Renal cortical epithelial cell (primary cell): ENCODE measurements at regions not wholly inside any gene's neighbourhood (a gene's known extent, or its start where the extent isn't known, plus 50 kb on each side); places are given as distances from the start of the nearest gene placed in this dataset.

Experiments
- DNase-seq: peaks from one replicate; pipeline ENCODE4 v3.0.0-alpha.2; 2011; ENCODE audit warnings: low read depth

DNA sequence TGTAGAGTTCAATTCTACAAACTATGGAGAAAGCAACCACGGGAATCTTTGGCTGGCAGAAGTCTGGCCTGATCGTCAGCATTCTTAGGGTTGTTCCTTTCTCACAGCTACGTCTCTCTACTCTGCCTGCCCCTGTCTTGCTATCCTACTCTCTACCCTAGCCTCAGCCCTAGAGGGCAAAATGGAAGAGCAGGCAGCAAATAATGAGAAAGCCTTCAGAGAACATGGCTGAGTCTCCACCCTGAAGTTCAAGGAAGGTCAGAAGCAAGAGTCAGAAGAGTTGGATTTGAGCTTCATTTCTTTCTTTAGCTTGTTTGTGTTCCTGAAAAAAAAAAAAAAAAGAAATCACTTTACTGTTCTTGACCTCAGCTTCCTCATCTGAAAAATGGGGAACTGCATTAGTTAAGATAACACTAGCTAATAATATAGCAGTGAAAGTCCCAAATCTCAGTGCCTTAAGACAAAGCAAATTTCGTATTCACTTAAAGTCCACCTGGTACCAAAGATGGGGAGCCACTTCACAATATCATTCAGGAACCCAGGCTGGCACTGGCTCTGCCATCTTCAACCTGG is 50.2 kb upstream of the CCND2 start:
- DNase-seq, result no peak

DNA sequence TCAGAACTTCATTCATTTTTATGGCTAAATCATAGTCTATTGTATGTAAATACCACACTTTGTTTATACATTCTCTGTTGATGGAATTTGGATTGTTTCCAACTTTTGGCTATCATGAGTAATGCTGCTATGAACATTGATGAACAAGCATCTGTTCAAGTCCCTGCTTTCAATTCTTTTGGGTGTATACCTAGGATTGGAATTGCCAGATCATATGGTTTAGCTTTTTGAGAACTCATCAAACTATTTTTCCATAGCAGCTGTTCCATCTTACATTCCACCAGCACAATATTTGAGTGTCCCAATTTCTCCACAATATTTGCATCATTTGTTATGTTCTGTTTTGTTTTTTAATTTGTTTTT is 52.3 kb upstream of the CCND2 start:
- peak; percentile 0 for DNase-seq

DNA sequence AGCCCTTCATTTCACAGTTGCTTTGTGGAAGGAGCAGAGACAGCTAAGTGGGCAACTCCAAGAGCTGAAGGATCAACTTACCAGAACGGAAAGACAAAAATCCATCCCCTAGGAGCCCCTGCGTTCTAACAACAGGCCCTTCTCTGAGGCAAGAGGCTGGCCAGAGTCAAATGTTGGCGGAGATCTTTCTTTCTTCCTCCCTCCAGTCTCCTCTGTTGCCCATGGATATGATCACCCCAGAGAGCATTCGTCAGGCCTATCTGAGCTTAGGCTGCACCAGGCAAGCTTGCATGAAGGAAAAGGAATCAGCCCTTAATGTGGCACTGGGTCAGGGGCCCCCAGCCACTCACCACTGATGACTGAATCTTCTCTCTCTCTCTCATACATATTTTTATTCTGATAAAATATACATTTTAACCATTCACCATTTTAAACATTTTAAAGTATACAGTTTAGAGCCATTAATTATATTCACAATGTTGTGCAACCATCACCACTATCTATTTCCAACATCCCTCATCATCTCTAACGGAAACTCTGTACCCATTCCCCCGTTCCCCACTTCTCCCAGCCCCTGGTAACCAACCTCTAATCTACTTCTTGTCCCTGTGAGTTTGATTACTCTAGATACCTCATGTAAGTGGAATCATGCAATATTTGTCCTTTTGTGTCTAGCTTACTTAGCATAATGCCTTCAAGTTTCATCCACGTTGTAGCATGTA is 52.9 kb upstream of the CCND2 start:
- no peak for DNase-seq

DNA sequence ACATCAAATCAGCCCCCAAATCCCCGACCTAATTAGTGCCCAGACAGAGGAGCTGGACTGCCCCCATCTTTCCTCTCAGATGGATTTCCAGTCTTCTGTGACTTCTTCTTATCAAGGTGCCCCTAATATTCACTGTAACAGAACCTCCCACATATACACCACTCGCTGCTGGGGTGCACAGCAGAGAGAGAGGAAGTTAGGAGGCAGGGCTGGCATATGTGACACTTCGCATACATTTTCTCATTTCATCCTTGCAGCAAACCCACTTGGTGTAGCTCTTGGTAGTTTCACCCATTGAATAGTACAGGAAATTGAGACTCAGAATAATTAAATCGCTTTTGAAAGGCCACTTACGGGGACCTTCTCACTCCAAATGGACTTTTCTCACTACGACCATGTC is 56.5 kb upstream of the CCND2 start:
- DNase-seq, result no peak

DNA sequence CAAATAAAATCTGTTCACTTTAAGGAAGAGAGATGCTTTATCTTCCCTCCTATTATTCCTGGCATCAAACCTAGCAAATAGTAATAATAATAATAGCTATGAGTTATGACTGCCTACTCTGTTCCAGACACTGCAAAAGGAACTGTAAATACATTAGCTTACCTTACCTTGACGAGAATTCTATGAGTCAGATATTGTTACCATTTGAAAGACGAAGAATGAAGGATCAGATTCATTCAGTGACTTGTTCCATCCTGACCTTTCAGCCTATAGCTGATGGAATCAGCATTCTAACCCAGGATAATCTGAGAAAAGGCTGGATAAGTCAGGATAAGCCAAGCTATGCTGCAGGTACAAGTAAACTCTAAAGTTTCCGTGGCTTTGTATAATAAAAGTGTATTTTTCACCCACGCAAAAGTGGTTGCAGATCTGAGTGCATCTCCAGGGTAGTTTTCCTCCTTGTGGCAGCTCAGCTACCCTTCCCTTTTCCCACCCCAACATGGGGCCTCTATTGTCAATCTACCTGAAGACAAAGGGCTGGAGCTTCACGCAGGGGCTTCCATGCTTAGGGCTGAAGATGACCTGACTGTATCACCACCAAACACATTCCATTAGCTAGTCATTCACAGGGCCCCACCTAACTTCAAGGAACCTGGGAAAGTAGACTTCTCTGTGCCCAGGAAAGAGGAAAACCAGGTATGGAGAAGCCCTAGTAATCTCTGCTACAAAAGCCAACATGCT is 57.2 kb upstream of the CCND2 start:
- DNase-seq, result no peak

DNA sequence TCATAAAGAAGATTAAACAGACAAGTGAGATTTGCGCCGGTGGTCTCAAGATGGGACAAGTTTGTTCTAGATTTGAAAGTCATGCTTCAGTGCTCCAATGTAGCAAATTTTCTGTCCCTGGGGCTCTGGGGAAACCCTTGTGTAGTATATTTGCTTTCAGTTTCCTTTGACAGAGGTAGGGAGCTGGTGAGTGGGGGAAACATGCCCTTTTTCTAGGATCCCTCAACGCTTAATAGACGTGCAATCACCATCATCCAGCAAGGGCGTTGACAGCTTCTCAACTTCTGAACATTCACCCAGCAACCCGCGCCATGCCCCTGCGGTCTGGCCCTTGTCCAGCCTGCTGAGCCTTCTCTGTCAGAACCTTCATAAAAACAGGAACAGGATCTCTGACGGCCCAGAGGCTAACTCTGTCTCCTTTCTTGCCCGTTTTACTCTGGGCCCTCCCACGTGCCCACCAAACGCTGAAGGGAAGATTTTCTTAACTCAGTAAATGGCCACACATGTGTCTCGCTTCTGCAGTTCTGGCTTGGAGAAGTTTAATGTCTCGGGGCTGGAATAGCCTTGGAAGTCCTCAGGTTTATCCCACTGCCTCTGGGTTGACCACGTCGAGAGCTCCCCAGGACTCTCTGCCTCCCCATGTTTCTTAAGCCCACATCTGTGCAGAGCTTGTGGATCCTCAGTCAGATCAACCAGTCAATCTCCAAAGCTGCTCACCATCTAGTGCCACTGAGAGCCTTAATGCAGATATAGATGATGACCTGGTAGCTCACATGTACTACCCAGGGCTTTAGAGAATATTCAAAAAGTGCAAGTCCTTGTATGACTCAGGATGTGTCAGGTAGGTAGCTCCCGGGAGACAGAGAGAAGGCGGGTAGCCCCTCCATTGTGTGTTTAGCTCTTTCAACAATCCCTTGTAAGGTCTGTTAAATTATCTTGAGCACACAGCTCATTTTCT is 58.1 kb upstream of the CCND2 start:
- DNase-seq, result no peak

DNA sequence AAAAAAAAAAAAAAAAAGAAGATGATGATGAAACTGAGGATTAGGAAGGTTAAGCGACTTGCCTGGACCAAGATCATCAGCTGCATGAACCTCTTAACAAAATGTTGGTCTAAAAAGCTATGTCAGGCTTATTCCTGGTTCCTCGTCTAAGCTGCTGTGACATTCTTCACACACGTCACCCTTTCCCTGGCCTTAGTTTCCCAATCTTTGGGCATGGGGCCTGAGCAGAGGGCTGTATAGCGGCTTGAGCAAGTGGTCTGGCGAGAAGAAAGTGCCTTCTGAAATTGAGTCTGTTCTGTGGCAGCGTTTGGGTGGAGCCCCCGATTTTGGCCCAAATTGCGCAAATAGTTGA is 58.7 kb upstream of the CCND2 start:
- no peak for DNase-seq

DNA sequence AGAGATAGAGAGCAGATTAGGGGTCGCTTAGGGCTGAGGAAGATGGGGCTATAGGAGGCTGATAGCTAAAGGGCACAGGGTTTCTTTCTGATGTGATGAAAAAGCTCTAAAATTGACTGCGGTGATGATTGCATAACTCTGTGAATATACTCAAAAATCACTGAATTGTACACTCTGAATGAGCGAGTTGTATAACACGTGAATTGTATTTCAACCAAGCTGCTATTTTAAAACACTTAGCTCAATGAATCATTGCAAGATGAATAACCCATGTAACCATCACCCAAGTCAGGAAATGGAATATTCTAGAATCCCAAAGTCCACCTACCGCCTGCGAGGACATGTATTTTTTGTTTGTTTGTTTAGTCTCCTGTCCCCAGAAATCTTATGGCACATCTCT is 60.1 kb upstream of the CCND2 start:
- no peak for DNase-seq

DNA sequence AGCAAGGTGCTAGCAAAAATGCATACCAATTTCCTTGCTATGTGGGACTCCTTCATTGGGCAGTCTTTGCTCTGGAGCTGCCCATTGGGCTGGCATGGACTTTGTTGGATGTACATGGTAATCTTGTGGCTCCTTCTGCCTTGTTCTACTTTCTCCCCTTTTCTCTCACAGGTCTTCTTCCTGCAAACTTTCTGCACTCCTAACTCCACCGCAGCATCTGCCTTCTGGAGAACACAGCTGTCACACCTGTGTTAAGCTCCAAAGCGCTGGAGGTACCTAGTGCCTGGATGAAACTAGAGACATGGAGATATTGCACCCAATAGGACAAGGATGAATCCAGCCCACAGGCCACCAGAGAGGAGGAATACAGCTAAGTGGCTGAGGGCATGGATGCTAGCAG is 60.7 kb upstream of the CCND2 start:
- no peak for DNase-seq

DNA sequence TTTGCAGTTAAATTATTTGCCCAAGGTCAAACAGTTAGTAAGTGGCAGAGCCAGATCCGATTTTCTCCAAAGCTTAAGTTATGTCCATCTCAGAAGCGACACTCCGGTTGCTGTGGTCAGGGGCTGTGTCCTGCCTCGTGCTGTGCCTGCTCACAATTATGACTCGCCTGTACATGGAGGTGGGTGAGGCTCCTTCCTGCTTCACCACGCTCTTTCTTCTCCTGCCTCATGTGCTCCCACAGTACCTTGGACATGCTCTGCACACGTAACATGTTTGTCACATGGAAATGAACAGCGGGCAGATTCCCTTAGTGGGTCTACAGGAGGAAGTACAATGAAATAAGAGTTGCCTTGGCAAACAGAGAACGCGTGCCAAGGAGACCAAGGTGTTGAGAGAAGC is 62.2 kb upstream of the CCND2 start:
- DNase-seq, result no peak

DNA sequence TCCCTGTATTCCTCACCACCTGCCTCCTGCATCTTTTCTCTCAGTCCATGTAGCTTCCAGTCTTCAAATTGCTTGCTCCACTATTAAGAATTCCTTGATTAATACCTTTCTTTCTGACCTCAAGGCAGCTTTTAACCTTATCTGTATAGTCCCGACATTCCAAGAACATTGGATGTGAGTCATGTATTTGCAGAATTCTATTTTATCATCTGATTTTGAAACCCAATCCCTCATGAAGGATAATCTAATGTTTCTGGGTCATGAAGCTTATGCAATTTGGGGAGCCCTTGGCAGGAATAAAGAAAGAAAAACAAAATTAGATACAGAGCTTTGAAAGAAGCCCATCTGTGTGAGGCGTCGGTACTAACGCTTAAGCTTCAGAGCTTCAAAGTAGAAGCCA is 63.4 kb upstream of the CCND2 start:
- DNase-seq, result no peak

DNA sequence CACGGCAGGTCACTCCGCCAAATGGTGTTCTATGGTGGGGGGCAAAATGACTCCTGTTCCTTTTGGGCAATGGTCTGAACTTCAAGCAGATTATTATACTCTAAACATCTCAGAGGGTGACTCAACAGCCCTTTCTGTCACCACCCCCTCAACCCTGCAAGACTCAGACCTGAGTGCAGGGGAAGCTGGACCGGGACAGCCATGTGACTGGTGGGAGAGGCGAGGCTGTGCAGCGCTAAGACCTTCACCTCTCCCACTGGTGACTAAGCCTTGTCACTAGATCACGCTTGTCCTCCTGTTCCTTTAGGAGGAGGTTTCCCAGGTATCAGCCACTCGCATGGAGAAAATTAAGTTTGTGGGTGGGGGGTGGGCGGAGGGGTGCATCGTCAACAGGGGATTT is 67.1 kb upstream of the CCND2 start:
- no peak for DNase-seq

DNA sequence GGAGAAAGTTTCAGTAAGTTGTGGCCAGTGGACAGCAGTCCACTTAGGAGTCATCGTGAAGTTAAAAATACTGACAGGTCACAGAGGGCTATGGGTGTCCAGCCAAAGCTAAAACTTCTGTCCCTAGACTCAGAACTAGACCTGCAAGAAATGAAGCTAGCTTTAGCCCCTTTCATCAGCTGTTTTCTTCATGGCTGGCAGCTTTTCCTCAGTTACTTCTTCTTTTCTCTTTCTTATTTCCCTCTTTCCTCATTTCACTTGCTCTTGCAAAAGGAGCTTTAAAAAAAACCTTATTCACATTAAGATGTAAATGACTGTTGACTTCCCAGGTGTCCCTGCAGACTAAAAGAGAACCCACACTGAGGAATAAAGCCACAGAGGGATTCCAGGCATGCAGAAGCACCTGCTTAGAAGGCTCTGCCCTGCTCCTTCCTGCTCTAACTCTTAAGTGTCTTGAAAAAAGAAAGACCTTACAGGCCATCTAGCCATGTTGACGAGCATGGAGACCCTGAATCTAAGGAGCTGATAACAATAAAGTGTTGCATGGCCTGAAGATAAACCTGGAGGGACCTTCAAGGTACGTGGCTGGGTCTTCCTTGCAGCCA is 69.7 kb upstream of the CCND2 start:
- DNase-seq, result no peak

DNA sequence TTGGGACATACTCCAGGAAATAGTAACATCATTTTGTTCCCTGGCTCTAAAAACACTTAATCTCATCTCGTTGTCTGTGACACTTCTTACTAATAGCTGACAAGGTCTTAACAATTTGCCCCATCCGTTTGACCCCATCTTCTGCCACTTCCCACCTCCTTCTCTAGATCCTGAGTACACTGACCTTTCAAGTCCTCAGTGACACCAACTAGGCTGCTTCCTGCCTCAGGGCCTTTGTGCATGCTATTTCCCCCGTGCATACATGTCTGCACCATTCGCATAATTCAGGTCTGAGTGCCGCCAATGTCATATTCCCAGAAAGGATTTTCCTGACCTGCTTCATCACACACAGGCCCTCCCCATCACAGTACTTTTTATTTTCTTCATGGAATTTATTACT is 70.6 kb upstream of the CCND2 start:
- no peak for DNase-seq

DNA sequence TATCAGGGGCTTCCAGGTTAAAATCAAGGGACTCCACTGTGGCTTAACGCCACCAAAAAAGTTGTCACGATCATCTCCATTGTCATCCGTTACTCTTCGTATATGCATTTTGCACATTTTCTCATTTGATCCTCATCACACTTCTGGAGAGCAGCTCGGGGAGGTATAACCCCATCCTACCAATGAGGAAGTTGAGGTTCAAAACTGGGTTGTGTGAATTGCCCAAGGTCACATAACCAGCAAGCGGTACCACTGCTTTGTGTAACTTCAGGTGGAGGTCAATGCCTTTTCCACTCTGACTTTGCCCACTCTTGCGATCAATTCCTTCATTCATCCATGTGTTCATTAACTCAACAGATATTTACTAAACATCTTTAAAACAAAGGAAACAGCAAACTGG is 71.1 kb upstream of the CCND2 start:
- DNase-seq, result no peak

DNA sequence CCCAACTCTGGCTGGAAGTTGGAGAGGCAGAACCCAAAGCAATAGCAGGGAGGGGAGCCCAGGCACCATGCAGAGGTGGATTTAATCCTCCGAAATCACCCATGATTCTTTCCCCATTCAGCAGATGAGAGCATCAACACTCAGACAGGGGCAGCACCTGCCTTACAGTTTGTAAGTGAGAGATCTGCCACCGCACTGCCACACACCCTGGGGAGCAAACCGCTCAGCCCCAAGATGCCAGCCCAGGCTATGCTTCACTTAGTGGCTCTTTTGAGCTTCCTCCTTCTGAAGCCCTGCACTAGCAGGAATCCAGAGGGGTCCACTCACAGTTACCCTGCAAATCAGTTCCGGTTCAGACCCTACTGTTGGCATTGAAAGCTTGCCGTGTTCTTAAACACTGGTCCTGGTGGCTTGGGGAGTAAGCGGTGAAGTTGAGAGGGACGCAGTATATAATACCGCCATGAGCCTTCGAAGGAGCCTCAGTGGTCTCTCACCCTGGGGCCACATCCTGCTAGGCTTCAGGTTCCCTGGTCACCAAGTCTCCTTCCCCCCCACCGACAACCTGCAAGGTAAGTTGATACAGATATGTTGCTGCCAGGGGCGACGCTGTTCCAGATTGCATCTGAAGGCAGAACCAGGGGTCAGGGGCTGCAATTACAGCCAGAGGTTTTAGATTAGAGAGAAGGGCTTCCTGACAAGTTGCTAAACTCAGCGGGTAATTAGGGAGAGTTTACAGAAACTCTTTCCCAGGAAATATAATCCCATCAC is 72.0 kb upstream of the CCND2 start:
- no peak for DNase-seq

DNA sequence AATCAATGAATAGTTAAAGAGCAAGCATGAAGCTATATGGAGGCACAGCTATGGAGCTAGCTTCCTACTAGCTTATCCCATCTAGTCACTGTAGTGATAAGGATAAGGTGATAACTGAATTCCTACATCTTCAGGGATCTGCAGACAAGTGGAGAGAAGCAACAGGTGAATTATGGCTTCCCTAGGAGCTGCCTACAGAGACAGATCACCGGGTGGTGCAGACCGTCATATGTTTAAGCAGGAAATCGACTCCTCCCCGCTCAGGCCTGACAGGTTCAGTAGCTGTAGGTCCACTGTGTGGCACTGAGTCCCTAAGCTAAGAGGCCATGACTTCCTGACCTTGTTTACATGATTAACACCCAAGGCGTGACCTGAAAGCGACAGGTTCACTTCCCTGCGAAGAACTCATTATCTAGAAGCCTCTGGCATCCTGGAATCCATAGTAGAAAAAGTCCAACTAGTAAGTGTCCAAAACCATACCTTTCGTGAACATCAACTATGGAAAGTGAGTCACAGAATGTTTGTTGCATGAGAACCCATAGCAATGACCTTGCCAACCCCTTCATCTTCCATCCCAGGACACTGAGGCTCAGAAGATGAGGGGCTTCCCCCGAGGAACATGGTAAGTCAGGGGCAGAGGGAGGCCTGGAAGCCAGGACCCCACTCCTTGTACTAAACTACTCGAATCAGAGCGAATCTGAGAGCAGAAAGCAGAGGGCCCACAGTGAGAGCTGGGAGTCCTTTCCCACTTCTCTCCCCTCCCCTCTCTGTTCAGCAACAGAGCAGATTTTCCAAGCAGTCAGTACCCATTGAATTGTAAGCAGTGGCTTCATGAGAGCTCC is 75.4 kb upstream of the CCND2 start:
- no peak for DNase-seq

DNA sequence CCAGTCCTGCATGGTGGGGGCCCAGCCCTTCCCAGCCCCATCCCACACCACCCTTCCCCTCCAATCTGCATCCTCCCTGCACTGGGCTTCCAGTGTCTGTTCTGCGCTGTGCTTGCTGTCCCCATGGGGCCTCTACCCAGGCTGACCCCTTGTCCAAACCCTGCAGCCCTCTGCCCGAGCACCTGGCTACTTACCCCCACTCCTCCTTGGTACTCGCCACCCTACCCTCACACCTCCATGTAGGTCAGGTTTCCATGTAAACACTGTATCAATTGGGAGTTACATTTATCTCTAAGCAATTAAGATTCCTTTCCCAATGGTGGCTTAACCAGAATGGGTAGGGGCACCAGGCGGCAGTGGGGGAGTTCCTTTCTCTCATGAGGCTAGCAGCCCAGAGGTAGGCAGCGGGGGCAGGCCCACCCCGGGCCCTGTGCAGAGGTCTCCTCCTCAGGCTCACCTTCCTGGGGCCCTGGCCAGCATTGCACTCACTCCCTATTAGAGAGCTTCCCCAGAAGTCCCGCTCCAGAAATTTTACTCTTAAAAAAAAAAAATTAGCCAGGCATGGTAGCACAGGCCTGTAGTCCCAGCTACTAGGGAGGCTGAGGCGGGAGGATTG is 76.6 kb upstream of the CCND2 start:
- no peak for DNase-seq

DNA sequence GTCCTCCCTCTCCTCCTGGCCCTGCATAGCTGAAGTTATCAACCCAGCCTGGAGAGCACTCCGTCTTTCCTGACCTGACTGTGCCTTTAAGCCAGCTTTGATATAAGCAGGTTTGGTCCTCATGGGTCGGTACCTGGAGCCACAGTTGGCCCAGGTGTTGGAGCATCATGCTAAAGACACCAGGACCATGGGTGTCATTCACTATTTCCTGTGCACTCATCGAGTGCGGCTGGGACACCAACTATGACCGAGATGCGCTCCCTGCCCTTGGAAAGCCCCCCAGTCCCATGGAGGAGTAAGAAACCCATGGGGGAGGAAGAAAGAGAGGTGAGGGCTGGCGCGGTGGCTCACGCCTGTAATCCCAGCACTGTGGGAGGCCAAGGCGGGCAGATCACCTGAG is 78.9 kb upstream of the CCND2 start:
- no peak for DNase-seq

DNA sequence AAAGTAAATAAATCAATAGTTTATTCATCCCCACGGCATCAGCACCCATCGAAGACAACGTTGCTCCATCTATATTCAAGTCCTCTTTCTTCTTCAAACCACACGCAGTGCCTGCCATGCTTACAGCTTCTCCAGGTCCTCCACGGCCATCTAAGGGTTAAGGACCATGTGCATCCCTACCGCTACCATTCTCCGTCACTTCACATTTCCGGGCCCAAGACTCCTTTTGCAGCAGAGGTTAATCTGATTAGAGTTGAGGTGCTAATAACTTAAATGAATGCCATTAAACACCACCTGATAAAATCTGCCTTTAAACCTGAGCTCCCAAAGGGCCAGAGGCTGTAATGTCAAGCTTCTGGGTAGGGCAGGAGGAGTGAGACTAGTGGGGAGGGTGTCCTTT is 79.7 kb upstream of the CCND2 start:
- no peak for DNase-seq
